T47D (cell line): ENCODE measurements at regions not wholly inside any gene's neighbourhood (a gene's known extent, or its start where the extent isn't known, plus 50 kb on each side); places are given as distances from the start of the nearest gene placed in this dataset.
A peak's percentile ranks its signal among the peaks of the same experiment; 100 is the strongest.

Source experiments
- DNase-seq, 2 experiments: peaks; one replicate each; pipeline versions ENCODE4 v3.0.0 to v3.0.0-alpha.2; 2011 to 2012; ENCODE audit warnings: low read depth in 1 of 2, low spot score in 1 of 2
- JUND ChIP-seq: IDR thresholded peaks from 2 replicates; pipeline ENCODE4 v1.6.1; 2012; ENCODE audit warnings: low read depth
- in situ Hi-C: cut with HindIII; loops from 2 replicates; pipeline ENCODE4 v1.10.0; 2016; ENCODE audit warnings: low sequenced_read_pairs, low pct_unique_long_range_greater_than_20kb

DNA sequence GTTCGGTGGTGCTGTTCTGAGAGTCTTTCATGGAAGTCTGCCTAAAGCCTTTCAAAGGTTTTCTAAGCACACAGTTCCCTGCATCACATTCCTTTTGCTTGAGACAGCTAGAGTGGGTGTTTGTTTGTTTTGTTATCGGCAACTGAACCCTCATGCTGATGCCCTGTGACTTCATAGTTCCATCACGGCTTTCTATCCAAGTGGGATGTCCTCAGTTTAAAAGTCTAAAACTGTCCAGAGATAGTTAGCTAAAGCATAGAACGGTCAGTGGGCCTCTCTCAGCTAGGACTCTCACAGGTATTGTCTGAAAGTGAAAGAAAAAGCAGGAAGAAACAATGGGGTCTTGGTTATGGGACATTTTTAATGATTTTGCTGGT lies 337.3 kb downstream of the OSR1 start:
- TF ChIP-seq JUND = no peak
- DNase-seq = no peak
- in situ Hi-C loops = no loop called here

DNA sequence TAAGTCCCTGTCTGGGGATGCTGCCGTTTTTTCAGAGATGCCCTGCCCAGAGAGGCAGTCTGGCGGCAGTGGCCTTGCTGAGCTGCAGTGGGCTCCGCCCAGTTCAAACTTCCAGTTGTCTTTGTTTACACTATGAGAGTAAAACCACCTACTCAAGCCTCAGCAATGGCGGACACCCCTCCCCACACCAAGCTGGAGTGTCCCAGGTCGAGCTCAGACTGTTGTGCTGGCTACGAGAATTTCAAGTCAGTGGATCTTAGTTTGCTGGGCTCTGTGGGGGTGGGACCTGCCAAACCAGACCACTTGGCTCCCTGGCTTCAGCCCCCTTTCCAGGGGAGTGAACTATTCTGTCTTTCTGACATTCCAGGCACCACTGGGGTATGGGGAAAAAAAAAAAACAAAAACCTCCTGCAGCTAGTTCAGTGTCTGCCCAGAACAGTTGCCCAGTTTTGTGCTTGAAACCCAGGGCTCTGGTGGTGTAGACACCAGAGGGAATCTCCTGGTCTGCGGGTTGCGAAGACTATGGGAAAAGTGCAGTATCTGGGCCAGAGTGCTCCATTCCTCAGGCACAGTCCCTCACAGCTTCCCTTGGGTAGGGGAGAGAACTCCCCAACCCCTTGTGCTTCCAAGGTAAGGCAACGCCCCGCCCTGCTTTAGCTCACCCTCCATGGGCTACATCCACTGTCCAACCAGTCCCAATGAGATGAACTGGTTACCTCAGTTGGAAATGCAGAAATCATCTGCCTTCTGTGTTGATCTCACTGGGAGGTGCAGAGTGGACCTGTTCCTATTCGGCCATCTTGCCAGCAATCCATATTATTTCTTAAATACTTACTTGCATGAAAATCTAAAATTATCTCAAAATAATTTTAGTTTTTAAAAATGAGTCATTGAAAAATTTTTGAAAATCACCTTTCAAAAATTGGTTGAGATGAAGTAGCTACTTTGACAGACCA lies 338.0 kb downstream of the OSR1 start:
- DNase-seq = no peak
- TF ChIP-seq JUND = no peak
- in situ Hi-C loops = no loop called here

DNA sequence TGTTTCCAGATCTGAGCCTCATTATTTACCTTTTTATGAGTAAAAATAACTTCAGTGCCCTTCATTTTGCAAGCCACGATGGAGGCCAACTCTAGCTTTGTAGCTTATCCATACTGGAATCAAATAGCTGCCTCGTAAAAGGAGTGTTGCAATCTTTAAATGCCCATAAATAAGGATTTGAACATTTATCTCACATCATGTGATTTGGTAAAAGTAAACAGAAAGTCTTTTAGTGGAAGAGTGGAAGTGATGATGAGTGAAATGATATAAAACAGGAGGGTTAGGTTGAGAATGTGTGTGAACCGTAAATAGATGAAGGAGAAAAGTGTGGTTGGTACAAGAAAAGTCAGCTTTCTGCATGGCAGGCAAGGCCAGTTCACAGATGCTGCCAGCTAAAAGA lies 348.9 kb downstream of the OSR1 start:
- in situ Hi-C loops = no loop called here
- peak; percentile 99 for TF ChIP-seq JUND
- DNase-seq = peak; percentile 11 to 79

DNA sequence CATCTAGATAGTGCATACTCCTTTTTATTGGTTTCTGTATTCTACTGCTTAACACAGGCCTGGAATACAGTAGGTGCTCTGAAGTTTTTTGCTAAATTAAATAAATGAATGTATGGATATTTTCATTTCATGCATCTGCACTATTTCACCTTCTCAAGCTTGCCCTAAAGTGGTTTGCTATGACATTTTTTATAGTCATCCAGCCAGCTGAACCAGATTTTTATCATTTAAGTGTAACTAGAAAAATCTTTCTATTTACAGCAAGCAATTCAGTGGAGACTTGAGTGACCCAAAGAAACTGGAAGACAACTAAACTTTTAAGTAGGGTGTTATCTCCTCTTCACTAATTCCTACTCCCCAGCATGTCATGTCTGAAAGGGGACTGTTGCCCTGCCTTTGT lies 354.9 kb downstream of the OSR1 start:
- in situ Hi-C loops = no loop called here
- peak; percentile 7 to 66 for DNase-seq
- peak; percentile 45; the same call in 1 of the 2 replicates for TF ChIP-seq JUND

DNA sequence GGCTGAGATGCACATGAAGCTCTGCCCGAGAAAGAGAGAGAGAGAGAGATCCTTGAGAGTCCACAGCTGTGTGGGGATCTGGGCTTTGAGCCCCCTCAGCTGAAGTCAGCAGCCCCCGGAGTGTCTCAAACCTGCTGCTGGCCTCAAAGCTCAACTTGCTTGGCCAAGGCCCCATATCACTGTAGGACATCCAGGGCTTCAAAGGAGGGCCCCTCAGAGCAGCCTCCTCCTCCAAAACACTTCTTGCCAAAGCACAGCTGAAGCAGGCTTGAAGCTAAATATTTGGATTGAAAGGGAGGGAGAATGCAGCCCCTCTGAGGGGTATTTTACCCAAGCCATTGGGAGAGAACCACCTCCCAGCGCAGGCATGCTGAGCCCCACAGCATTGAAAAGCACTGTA lies 357.6 kb downstream of the OSR1 start:
- in situ Hi-C loops = no loop called here
- no peak for TF ChIP-seq JUND

DNA sequence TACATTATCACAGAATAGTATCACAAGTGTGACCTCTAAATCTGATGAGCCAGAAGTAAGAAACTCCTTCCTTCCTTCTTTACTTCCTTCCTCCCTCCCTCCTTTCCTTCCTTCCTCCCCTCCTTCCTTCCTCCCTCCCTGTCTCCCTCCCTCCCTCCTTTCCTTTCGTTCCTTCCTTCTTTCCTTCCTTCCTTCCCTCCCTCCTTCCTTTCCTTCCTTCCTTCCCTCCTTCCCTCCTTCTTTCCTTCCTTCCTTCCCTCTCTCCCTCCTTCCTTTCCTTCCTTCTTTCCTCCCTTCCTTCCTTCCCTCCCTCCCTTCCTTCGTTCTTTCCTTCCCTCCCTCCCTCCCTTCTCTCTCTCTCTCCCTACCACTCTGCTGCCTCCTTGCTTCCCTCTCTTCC lies 359.2 kb downstream of the OSR1 start:
- no peak for TF ChIP-seq JUND
- in situ Hi-C loops = no loop called here
- no peak for DNase-seq

More for the DNA sequence above, 357.6 kb downstream of the OSR1 start:
- no peak for DNase-seq

DNA sequence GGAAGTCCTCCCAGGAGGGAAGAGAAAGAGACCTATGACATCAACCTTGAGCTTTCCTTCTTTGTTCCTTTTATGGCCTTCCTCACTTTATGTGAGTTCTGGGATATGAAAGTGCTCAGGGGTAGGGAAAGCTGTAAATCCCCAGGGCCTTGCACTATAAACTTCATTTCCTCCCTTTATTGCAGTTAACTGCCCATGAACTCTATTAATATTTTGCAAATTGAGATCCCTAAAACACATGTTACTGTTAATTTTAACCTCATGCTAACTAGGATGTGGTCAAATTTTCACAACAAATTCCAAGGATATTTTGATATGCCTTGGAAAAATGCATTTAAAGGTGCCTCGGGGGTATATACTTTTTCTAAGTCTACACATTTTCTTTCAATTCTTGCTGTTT lies 359.9 kb downstream of the OSR1 start:
- in situ Hi-C loops = no loop called here
- no peak for DNase-seq
- TF ChIP-seq JUND = no peak

DNA sequence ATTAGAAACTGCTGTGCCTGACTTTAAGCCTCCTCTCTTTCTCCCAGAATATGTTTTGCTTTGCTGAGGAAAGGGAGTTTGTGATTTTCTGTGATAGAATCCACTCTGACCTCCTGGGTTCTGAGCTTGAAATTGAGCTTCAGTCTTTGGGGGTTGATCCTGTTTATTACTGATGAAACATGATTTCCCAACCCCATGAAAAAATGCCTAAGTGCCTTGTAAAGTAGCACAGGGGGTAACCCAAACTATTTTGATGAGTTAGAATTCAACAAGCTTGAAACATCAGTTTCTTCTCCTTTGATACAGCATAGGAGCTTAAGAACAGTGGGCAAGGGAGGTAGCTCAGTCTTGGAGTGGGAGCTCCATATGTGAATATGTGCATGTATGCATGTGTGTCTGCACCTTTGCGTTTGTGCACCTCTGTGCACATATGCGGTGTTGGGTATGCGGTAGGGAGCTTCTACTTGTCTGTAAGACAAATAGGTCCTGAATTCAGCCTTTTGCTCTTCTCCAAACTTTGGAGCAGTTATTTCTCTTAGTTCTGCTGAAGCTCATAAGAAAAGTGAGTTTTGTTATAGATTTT lies 364.6 kb downstream of the OSR1 start:
- no peak for TF ChIP-seq JUND
- in situ Hi-C loops = no loop called here
- DNase-seq = no peak

DNA sequence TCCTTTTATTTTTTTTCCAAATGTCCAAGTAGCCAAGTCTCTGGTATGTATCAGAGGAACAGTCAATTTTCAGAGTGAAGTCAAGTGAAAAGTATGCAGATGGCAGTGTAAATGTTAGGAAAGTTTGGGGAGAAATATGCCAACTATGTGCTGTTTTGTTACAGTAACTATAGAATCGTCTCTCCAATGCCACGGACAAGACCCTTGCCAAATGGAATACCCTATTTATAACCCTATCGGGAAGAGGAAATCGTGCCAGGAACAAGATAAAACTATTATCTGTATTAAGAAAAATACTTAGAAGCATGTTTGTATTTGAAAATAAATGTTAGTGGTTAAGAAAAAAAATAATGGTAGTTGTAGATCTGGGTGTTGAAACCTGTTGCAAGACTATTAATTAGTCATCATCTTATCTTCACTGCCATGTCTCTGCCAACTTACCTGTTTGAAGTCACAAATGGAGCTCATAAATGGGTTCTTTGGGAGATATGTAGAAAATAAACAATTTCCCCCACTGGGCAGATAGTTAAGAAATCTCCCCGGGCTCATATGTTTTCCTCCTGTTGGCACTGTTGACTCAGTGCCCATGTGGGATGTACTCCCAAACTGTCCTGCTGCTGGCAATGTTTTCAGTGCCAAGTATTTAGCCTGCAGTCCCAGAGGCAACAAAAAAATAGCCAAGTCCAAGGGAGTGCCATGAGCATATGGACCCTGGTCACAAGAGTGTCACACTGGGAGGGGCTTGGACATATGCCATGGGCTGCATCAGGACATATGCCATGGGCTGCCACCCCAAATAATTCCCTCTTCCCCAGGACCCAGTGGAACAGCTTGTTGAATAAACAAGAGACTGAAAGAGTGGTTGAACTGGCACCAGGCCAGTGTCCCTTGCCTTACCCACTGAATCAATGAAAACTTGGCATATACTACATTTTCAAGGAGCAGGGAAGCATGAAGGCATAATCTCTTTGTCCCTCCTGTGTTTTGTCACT lies 366.9 kb downstream of the OSR1 start:
- peak; percentile 21 to 95 for DNase-seq
- in situ Hi-C loops = no loop called here
- peak; percentile 90 for TF ChIP-seq JUND

DNA sequence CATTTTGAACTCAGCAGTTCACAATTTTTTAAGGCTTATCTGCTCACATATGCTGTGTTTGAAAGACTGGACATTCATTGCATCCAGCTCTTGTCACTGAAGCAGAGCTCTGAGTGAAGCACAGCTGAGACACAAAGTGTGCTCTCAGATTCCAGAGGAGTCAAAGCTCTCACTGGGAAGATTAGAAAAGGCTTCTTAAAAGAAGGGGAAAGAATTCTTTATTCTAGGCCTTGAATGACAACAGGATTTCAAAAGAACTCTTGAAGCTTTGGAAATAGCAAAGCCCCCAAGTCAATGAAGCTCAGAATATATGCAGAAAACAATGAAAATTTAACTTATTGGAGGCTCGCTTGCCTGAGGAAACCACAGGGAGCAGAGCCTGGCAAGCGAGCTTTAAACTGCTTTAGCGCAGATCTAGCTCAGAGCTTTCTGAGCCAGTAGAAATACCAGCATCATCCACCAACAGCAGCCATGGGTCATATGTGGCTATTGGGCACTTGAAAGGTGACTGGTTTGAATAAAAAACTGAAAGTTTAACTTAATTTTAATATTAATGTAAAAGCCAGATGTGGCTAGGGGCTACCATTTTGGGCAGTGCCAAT lies 369.7 kb downstream of the OSR1 start:
- DNase-seq = no peak
- in situ Hi-C loops = no loop called here

DNA sequence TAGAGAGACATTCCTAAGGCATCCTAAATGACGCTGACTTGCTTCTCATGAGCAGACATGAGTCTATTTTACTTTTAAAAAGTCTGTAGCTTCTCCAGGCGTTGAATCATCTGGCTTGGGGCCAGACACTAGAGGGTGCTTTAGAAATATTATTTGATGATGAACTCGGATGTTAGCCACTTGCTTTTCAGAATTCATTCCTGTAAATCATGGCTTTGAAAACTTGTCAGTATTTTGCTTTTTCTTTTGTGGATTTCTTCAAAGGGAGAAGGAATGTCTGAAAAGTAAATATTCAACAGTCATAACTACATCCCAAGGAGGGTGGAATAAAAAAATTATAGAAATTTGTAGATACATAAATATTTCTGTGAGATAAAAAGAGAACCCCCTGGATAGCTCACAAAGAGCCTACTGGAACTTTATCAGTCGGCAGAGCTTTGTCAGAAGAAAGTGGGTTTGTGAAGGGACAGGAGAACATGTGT lies 370.8 kb downstream of the OSR1 start:
- no peak for TF ChIP-seq JUND
- in situ Hi-C loops = no loop called here
- peak in 1 of 2 experiments; percentile 81 for DNase-seq

More for the DNA sequence above, 369.7 kb downstream of the OSR1 start:
- TF ChIP-seq JUND = no peak

DNA sequence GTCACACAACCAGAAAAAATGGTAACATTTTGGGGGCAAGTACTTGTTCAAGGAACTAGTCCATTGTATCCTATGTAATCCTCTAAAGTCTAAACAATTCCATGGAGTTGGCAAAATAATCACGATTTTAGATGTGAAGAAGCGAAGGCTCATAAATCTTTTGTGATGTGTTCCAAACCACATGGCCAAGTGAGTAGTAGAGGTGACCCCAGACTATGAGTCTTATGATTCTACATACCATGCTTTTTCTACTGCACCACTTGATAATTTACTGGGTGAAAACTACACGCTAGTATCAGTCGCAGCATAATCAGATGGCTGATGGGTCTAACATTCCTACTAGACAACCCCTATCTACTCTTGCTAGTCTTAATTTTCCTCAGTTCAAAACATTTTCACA lies 371.4 kb downstream of the OSR1 start:
- in situ Hi-C loops = no loop called here
- TF ChIP-seq JUND = no peak
- no peak for DNase-seq
